ENCODE measurements at regions not wholly inside any gene's neighbourhood (a gene's known extent, or its start where the extent isn't known, plus 50 kb on each side); places are given as distances from the start of the nearest gene placed in this dataset.

- POLR2A ChIA-PET = no interaction called here
Measured at GRCh38 chr1:239647964-239648632, 261.7 kb downstream of the CHRM3 start.

GRCh38 chr1:239655023-239655422 is 268.7 kb downstream of the CHRM3 start:
- POLR2A ChIA-PET = no interaction called here
- intact Hi-C loops (cut with micrococcal nuclease) = no loop called here
- no peak overlapping the region for H2AFZ ChIP-seq (ENCODE audit: low read depth, low read length)
- H3K9ac ChIP-seq (ENCODE audit: insufficient read depth in 1 of 2, low read depth in 2 of 2, low read length in 2 of 2) = no peak overlapping the region
- no peak for FAIRE-seq
- no peaks in the 10 kb centered on the region for H3K4me1 ChIP-seq (replicated peaks in 1 of 2; ENCODE audit: control insufficient read depth in 2 of 2, insufficient read depth in 2 of 2, low read length in 2 of 2)
- CTCF ChIA-PET (ENCODE audit: low intra/inter-chr PET ratio) = no interaction called here
- 0% methylated on average over 2 of the region's 2 CpGs for WGBS (ENCODE audit: insufficient coverage, low coverage, missing lambda C conversion rate)
- no peaks in the 10 kb centered on the region for H3K27me3 ChIP-seq (ENCODE audit: control insufficient read depth in 2 of 2, insufficient read depth in 2 of 2, low read length in 2 of 2)
- no peaks in the 10 kb centered on the region for H4K20me1 ChIP-seq (replicated peaks; ENCODE audit: control insufficient read depth, insufficient read depth, low read length)
- no peak for ATAC-seq
- H3K9me1 ChIP-seq (ENCODE audit: control insufficient read depth, insufficient read depth, low read length) = no peaks in the 10 kb centered on the region
- no peak for DNase-seq (ENCODE audit: extremely low read depth in 1 of 4, low spot score in 3 of 4)
- H3K79me2 ChIP-seq (ENCODE audit: control insufficient read depth, insufficient read depth, low read length) = no peaks in the 10 kb centered on the region
- BruUV-seq (replicated peaks) = no TSS peak
- H3K4me3 ChIP-seq = no peak overlapping the region
- no peak overlapping the region for H3K4me2 ChIP-seq (ENCODE audit: insufficient read depth, low read length)
- H3K27ac ChIP-seq (ENCODE audit: extremely low read depth, low read depth, low read length) = no peak overlapping the region
- H3K36me3 ChIP-seq (ENCODE audit: control insufficient read depth, insufficient read depth, low read length) = no peaks in the 10 kb centered on the region
- H3K9me3 ChIP-seq (replicated peaks; ENCODE audit: control insufficient read depth, insufficient read depth, low read depth, low read length) = no peaks in the 10 kb centered on the region; the same call in 1 of the 2 replicates
- in situ Hi-C loops (cut with MboI) = no loop called here
- no peak for TF ChIP-seq REST (IDR thresholded peaks at IDR 0.05; ENCODE audit: borderline replicate concordance)
- TF ChIP-seq REST (CRISPR knock-in tag; IDR thresholded peaks at IDR 0.05; ENCODE audit: low read depth) = no peak

More at GRCh38 chr1:239647964-239648632, 261.7 kb downstream of the CHRM3 start:
- ATAC-seq = no peak
- Histone ChIP-seq H3K4me2 (ENCODE audit: insufficient read depth, low read length) (no peak overlapping the region), H3K9me3 (replicated peaks; ENCODE audit: control insufficient read depth, insufficient read depth, low read depth, low read length) (no peaks in the 10 kb centered on the region; the same call in 1 of the 2 replicates), H3K27me3 (ENCODE audit: control insufficient read depth in 2 of 2, insufficient read depth in 2 of 2, low read length in 2 of 2) (no peaks in the 10 kb centered on the region), H3K9me1 (ENCODE audit: control insufficient read depth, insufficient read depth, low read length) (no peaks in the 10 kb centered on the region), H3K9ac (ENCODE audit: insufficient read depth in 1 of 2, low read depth in 2 of 2, low read length in 2 of 2) (no peak overlapping the region), H4K20me1 (replicated peaks; ENCODE audit: control insufficient read depth, insufficient read depth, low read length) (no peaks in the 10 kb centered on the region), H3K4me1 (replicated peaks in 1 of 2; ENCODE audit: control insufficient read depth in 2 of 2, insufficient read depth in 2 of 2, low read length in 2 of 2) (no peaks in the 10 kb centered on the region), H3K4me3 (no peak overlapping the region), H3K36me3 (ENCODE audit: control insufficient read depth, insufficient read depth, low read length) (no peaks in the 10 kb centered on the region), H3K79me2 (ENCODE audit: control insufficient read depth, insufficient read depth, low read length) (no peaks in the 10 kb centered on the region), H2AFZ (ENCODE audit: low read depth, low read length) (no peak overlapping the region), H3K27ac (ENCODE audit: extremely low read depth, low read depth, low read length) (no peak overlapping the region)
- CTCF ChIA-PET (ENCODE audit: low intra/inter-chr PET ratio) = no interaction called here
- BruUV-seq (replicated peaks) = no TSS peak
- no peak for TF ChIP-seq ZNF445 (CRISPR knock-in tag; IDR thresholded peaks at IDR 0.05; ENCODE audit: low read depth)
- no peak for TF ChIP-seq ZNF239 (CRISPR knock-in tag; IDR thresholded peaks at IDR 0.05)
- TF ChIP-seq NEUROD1 (IDR thresholded peaks at IDR 0.05; ENCODE audit: borderline replicate concordance, low read depth, low read length, partially characterized antibody) = no peak
- no peak for TF ChIP-seq SMAD2 (IDR thresholded peaks at IDR 0.05; ENCODE audit: low read depth, low read length)
- TF ChIP-seq, protein P1, sequence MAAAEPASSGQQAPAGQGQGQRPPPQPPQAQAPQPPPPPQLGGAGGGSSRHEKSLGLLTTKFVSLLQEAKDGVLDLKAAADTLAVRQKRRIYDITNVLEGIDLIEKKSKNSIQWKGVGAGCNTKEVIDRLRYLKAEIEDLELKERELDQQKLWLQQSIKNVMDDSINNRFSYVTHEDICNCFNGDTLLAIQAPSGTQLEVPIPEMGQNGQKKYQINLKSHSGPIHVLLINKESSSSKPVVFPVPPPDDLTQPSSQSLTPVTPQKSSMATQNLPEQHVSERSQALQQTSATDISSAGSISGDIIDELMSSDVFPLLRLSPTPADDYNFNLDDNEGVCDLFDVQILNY (CRISPR knock-in tag; IDR thresholded peaks at IDR 0.05) = no peak
- no peak for TF ChIP-seq CBX3 (IDR thresholded peaks at IDR 0.05; ENCODE audit: borderline replicate concordance in 1 of 2, low read length in 2 of 2)
- in situ Hi-C loops (cut with MboI) (no loop called here), intact Hi-C loops (cut with micrococcal nuclease) (no loop called here)
- DNase-seq (ENCODE audit: extremely low read depth in 1 of 4, low spot score in 3 of 4) = no peak
- 0% methylated on average over 2 of the region's 2 CpGs for WGBS (ENCODE audit: insufficient coverage, low coverage, missing lambda C conversion rate)
- no peak for FAIRE-seq

All from K562 (cell line).